Gastroesophageal sphincter (tissue), 3 donors: ENCODE measurements at regions not wholly inside any gene's neighbourhood (a gene's known extent, or its start where the extent isn't known, plus 50 kb on each side); places are given as distances from the start of the nearest gene placed in this dataset.

ENCODE experiments used
- EP300 ChIP-seq: sonication (generic); formaldehyde crosslinking; IDR thresholded peaks from one replicate; pipeline ENCODE4 v1.6.1; 2017; ENCODE audit warnings: antibody characterized with exemption, mild to moderate bottlenecking
- POLR2A ChIP-seq, 2 donors: fragments of 450-650 bp; IDR thresholded peaks; one replicate each; pipeline ENCODE4 v1.6.1; 2017; ENCODE audit warnings: antibody characterized with exemption in 2 of 2, mild to moderate bottlenecking in 2 of 2, moderate library complexity in 1 of 2
- POLR2AphosphoS5 ChIP-seq: sonication (generic); formaldehyde crosslinking; IDR thresholded peaks from one replicate; pipeline ENCODE4 v1.6.1; 2017; ENCODE audit warnings: antibody characterized with exemption
- TF ChIP-seq, protein P1 (sequence below), 4 experiments: fragments of 200-600 bp in 2 of 4; fragments of 450-650 bp in 2 of 4; sonication (generic) in 1 of 4; IDR thresholded peaks; one replicate each; pipeline ENCODE4 v1.5.1; 2017 to 2019; ENCODE audit warnings: antibody characterized with exemption in 4 of 4, mild to moderate bottlenecking in 2 of 4, moderate library complexity in 2 of 4

DNA sequence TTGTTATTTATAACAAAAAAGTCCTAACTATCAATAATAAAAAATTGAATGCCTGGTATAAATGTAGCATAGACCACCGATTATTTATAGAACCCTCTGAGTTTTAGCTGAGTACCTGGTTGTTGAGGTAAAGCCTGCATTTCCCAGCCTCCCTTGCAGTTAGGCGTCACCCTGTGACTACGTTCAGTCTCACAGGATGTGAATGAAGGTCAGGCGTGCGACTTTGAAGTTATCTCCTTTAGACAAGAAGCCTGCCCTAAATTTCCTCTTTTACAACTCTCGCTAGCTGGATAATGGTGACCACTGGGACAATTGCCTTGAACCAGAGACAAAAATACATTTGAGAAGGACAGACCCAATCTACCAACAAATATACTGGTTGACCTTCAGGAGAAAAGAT is 67.5 kb upstream of the TES start:
- TF ChIP-seq, protein P1, sequence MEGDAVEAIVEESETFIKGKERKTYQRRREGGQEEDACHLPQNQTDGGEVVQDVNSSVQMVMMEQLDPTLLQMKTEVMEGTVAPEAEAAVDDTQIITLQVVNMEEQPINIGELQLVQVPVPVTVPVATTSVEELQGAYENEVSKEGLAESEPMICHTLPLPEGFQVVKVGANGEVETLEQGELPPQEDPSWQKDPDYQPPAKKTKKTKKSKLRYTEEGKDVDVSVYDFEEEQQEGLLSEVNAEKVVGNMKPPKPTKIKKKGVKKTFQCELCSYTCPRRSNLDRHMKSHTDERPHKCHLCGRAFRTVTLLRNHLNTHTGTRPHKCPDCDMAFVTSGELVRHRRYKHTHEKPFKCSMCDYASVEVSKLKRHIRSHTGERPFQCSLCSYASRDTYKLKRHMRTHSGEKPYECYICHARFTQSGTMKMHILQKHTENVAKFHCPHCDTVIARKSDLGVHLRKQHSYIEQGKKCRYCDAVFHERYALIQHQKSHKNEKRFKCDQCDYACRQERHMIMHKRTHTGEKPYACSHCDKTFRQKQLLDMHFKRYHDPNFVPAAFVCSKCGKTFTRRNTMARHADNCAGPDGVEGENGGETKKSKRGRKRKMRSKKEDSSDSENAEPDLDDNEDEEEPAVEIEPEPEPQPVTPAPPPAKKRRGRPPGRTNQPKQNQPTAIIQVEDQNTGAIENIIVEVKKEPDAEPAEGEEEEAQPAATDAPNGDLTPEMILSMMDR (IDR thresholded peaks at IDR 0.05) = no peak
- TF ChIP-seq EP300 = no peak
- TF ChIP-seq POLR2A (IDR thresholded peaks at IDR 0.05) = no peak
- TF ChIP-seq POLR2AphosphoS5 = no peak
